Uterus (tissue), 3 donors: ENCODE measurements at regions not wholly inside any gene's neighbourhood (a gene's known extent, or its start where the extent isn't known, plus 50 kb on each side); places are given as distances from the start of the nearest gene placed in this dataset.

Source experiments
- DNase-seq, 2 donors: peaks; one replicate each; pipeline ENCODE4 v3.0.0-alpha.2; 2019 to 2020
- H3K27ac ChIP-seq, 2 donors: fragments of 200-600 bp; sonication (generic); 1 replicate in 1 of 2; 2 replicates in 1 of 2; pipeline ENCODE4 v1.5.1; 2016 to 2018
- H3K27me3 ChIP-seq, 2 donors: fragments of 200-600 bp; sonication (generic); one replicate each; pipeline ENCODE4 v1.5.1; 2018 to 2019; ENCODE audit warnings: control low read depth in 1 of 2
- H3K36me3 ChIP-seq, 2 donors: fragments of 200-600 bp; sonication (generic); one replicate each; pipeline ENCODE4 v1.5.1; 2019; ENCODE audit warnings: control low read depth in 1 of 2
- H3K4me1 ChIP-seq, 2 donors: fragments of 200-600 bp; sonication (generic); one replicate each; pipeline ENCODE4 v1.5.1; 2018 to 2019; ENCODE audit warnings: control low read depth in 1 of 2
- H3K4me3 ChIP-seq, 2 donors: fragments of 200-600 bp; sonication (generic); 1 replicate in 1 of 2; 2 replicates in 1 of 2; pipeline ENCODE4 v1.5.1; 2018 to 2019; ENCODE audit warnings: mild to moderate bottlenecking in 1 of 2
- H3K9me3 ChIP-seq, 2 donors: fragments of 200-600 bp; sonication (generic); one replicate each; pipeline ENCODE4 v1.5.1; 2019; ENCODE audit warnings: control low read depth in 1 of 2
- POLR2A ChIP-seq, 2 donors: fragments of 450-650 bp; IDR thresholded peaks; one replicate each; pipeline ENCODE4 v1.6.1; 2016; ENCODE audit warnings: antibody characterized with exemption in 2 of 2, mild to moderate bottlenecking in 1 of 2, moderate library complexity in 1 of 2
- intact Hi-C: fragments of 100-400 bp; cut with DNase I; formaldehyde crosslinking; loops from one replicate; pipeline ENCODE4 v1.15.1; 2023; ENCODE audit warnings: low total_unique reads
- TF ChIP-seq, protein P1 (sequence below), 4 experiments: fragments of 200-600 bp in 2 of 4; fragments of 450-650 bp in 2 of 4; sonication (generic) in 2 of 4; IDR thresholded peaks; one replicate each; pipeline ENCODE4 v1.5.1; 2016 to 2019; ENCODE audit warnings: antibody characterized with exemption in 4 of 4, mild to moderate bottlenecking in 2 of 4, moderate library complexity in 1 of 4
- donor health status: DM: yes; HTN: yes; CAD: no.

DNA sequence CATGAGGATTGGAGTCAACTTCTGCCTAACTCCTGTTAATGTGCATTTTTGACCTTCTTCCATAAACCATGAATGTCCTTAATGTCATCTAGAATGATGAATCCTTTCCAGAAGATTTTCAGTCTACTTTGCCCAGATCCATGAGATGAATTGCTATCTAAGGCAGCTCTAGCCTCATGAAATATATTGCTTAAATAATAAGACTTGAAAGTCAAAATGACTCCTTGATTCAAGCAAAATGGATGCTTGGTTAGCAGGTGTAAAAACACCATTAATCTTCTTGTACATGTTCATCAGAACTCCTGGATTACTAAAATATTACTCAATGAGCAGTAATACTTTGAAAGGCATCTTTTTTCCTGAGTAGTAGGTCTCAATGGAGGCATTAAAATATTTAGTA lies 238.5 kb upstream of the ZC3H12C start:
- Histone ChIP-seq H3K4me1 (no peaks in the 10 kb centered on the region), H3K27me3 (no peaks in the 10 kb centered on the region), H3K4me3 (no peak overlapping the region), H3K27ac (no peak overlapping the region), H3K36me3 (no peaks in the 10 kb centered on the region), H3K9me3 (no peaks in the 10 kb centered on the region)
- no peak for DNase-seq
- no peak for TF ChIP-seq POLR2A (IDR thresholded peaks at IDR 0.05)
- TF ChIP-seq, protein P1, sequence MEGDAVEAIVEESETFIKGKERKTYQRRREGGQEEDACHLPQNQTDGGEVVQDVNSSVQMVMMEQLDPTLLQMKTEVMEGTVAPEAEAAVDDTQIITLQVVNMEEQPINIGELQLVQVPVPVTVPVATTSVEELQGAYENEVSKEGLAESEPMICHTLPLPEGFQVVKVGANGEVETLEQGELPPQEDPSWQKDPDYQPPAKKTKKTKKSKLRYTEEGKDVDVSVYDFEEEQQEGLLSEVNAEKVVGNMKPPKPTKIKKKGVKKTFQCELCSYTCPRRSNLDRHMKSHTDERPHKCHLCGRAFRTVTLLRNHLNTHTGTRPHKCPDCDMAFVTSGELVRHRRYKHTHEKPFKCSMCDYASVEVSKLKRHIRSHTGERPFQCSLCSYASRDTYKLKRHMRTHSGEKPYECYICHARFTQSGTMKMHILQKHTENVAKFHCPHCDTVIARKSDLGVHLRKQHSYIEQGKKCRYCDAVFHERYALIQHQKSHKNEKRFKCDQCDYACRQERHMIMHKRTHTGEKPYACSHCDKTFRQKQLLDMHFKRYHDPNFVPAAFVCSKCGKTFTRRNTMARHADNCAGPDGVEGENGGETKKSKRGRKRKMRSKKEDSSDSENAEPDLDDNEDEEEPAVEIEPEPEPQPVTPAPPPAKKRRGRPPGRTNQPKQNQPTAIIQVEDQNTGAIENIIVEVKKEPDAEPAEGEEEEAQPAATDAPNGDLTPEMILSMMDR (IDR thresholded peaks at IDR 0.05), result no peak
- intact Hi-C loops, result no loop called here

DNA sequence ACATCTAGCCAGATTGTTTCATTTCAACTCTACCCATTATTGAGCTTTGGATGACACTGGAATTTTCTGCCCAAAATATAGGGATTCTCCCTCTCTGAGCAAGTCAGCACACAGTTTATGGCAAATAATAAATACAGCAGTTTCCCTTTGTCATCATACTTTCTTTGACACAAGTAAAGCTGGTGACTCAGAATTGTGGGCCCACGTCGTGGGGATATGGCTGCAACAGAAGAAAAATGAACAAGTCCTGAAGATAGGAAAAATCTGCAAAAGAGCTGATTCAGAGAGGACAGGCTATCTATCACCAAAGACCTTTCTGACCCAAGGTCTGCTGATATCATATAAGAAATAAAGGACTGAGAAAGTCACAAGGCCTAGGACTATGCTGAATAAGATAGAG lies 236.3 kb upstream of the ZC3H12C start:
- H3K36me3 ChIP-seq, result no peaks in the 10 kb centered on the region
- no peaks in the 10 kb centered on the region for H3K4me1 ChIP-seq
- H3K9me3 ChIP-seq, result no peaks in the 10 kb centered on the region
- H3K27me3 ChIP-seq, result no peaks in the 10 kb centered on the region
- no peak overlapping the region for H3K4me3 ChIP-seq
- H3K27ac ChIP-seq, result no peak overlapping the region
- intact Hi-C loops, result no loop called here
- no peak for DNase-seq
- no peak for TF ChIP-seq POLR2A (IDR thresholded peaks at IDR 0.05)

DNA sequence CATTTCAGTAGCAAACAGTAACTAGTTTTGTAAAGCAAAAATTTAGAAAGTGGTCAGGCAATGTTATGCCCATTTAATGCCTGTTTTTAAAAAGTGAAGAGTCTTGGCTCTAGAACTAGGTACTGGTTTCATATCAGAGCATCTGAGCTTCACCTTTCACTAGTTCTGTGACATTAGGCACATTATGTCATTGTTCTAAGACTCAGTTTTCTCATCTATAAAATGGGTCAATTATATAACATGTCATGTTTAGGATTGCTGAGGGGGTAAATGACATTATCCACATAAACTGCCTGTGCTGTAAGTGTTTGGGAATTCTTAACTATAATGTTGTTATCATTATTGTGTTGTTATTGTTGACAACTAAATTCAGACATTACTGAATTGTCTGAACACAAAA lies 235.6 kb upstream of the ZC3H12C start:
- Histone ChIP-seq H3K27me3 (no peaks in the 10 kb centered on the region), H3K27ac (no peak overlapping the region), H3K4me1 (no peaks in the 10 kb centered on the region), H3K4me3 (no peak overlapping the region), H3K9me3 (no peaks in the 10 kb centered on the region), H3K36me3 (no peaks in the 10 kb centered on the region)
- intact Hi-C loops, result no loop called here
- TF ChIP-seq, protein P1 (IDR thresholded peaks at IDR 0.05), result no peak
- no peak for TF ChIP-seq POLR2A (IDR thresholded peaks at IDR 0.05)
- no peak for DNase-seq

DNA sequence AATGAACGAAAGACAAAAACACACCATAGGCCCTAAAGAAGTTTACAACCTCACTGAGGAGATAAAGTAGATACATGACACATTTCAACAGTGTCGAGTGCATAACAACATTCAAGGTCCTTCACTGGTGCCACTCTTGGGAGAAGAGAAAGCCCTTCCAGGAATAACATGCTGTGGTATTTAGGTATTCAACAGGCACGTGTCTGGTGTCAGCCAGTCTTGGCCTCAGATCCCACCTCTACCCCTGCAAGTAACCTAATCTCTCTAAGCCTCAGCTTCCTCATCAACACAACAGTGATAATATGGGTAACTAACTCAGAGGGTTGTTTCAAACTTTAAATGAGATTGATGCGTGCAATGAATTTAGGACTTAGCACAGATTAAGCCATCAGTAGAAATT lies 235.0 kb upstream of the ZC3H12C start:
- Histone ChIP-seq H3K27me3 (no peaks in the 10 kb centered on the region), H3K9me3 (no peaks in the 10 kb centered on the region), H3K36me3 (no peaks in the 10 kb centered on the region), H3K4me3 (no peak overlapping the region), H3K27ac (no peak overlapping the region), H3K4me1 (no peaks in the 10 kb centered on the region)
- TF ChIP-seq, protein P1 (IDR thresholded peaks at IDR 0.05), result no peak
- no peak for TF ChIP-seq POLR2A (IDR thresholded peaks at IDR 0.05)
- intact Hi-C loops, result no loop called here
- DNase-seq, result no peak

DNA sequence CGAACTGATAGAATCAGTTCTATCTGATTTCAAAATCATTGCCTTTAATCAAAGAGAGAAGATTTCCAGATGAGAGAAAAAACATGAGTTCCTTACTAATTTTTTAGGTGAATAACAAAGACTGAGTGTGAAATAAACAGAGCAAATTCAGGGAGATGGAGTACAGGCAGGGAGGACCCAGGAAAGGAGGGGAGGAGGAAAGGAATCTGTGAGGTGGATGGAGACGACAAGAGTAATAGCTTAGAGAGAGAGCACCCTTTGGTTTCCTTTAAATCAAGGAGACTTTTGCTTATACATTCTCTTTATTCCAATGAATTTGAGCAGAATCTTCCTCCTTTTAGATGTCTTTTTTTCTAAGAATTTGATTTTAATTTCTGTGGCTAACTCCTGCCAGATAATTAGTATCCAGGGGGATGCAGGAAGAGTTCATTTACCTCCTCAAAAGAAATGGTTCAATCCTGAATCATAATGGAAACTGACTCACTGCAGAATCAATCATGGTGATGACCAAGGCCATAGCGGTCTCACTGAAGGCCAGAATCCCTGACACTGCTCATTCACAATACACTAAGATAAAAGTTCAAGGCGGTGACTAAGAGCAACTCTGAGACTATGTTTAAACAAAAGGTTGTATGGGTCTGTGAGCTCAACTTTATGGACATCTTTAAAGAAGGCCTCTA lies 234.0 kb upstream of the ZC3H12C start:
- Histone ChIP-seq H3K27ac (no peak overlapping the region), H3K36me3 (no peaks in the 10 kb centered on the region), H3K4me1 (no peaks in the 10 kb centered on the region), H3K9me3 (no peaks in the 10 kb centered on the region), H3K27me3 (no peaks in the 10 kb centered on the region), H3K4me3 (no peak overlapping the region)
- TF ChIP-seq POLR2A (IDR thresholded peaks at IDR 0.05), result no peak
- TF ChIP-seq, protein P1 (IDR thresholded peaks at IDR 0.05), result no peak
- DNase-seq, result no peak
- intact Hi-C loops, result no loop called here

DNA sequence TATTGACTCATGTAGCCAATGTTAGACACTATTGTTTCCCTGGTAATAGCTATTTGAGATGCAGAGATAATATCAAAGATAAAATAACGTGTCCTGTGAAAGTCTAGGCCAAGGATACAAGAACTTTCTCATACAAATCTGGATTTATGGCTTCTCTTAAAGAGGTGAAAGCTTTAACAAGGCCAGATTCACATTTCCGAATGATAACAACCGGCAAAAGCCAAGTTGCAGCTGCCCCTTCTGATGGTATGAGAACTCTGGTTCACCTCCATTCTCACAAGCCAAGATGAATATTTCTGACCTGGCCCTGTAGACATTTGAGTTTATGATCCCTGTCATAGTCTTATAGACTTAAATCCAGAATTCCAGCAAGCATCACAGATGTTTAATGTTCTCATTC lies 230.4 kb upstream of the ZC3H12C start:
- Histone ChIP-seq H3K9me3 (no peaks in the 10 kb centered on the region), H3K4me1 (no peaks in the 10 kb centered on the region), H3K4me3 (no peak overlapping the region), H3K36me3 (no peaks in the 10 kb centered on the region), H3K27me3 (no peaks in the 10 kb centered on the region), H3K27ac (no peak overlapping the region)
- TF ChIP-seq, protein P1 (IDR thresholded peaks at IDR 0.05), result no peak
- no peak for TF ChIP-seq POLR2A (IDR thresholded peaks at IDR 0.05)
- intact Hi-C loops, result no loop called here
- DNase-seq, result no peak
